SK-N-SH (cell line): ENCODE measurements at regions not wholly inside any gene's neighbourhood (a gene's known extent, or its start where the extent isn't known, plus 50 kb on each side); places are given as distances from the start of the nearest gene placed in this dataset.

ENCODE experiments used
- CTCF ChIA-PET: fragments of 300-600, 350-600 bp; formaldehyde crosslinking; extraction: SDS; loops from one replicate; lab custom pipeline; 2021; lab: Yijun Ruan, JAX
- POLR2A ChIA-PET: fragments of 350-600 bp; sonication (Branson Sonifier 250); formaldehyde crosslinking; extraction: SDS; loops from one replicate; lab custom pipeline; 2020; ENCODE audit warnings: antibody characterized with exemption, inconsistent platforms; lab: Yijun Ruan, JAX
- DNase-seq: peaks from one replicate; pipeline ENCODE4 v3.0.0; 2012
- H2AFZ ChIP-seq: fragments of 200-600 bp; sonication (generic); 2 replicates; pipeline ENCODE4 v1.8.1; 2016; ENCODE audit warnings: antibody characterized with exemption, mild to moderate bottlenecking, low read depth
- H3F3A ChIP-seq: fragments of 200-600 bp; sonication (generic); replicated peaks from 2 replicates; pipeline ENCODE3; 2016; ENCODE audit warnings: antibody characterized with exemption, mild to moderate bottlenecking; ENCODE audit not compliant: insufficient read depth
- H3K27ac ChIP-seq, 2 experiments: fragments of 200-500 bp in 1 of 2; fragments of 200-600 bp in 1 of 2; sonication (Bioruptor generic) in 1 of 2; sonication (generic), shearing (Covaris generic) in 1 of 2; 2 replicates each; pipeline versions ENCODE4 v1.5.1 to v1.6.1; 2014 to 2016; ENCODE audit warnings: low read depth in 2 of 2, inconsistent platforms in 1 of 2, low read length in 1 of 2, mild to moderate bottlenecking in 1 of 2, mixed read lengths in 1 of 2
- H3K27me3 ChIP-seq: fragments of 200-600 bp; sonication (generic), shearing (Covaris generic); 2 replicates; pipeline ENCODE4 v1.6.1; 2016; ENCODE audit warnings: mixed run types; ENCODE audit not compliant: insufficient read depth
- H3K36me3 ChIP-seq, 2 experiments: fragments of 200-500 bp in 1 of 2; fragments of 200-600 bp in 1 of 2; sonication (Bioruptor generic) in 1 of 2; sonication (generic) in 1 of 2; replicated peaks in 1 of 2; 2 replicates each; pipeline versions ENCODE3 to v1.5.1; 2014 to 2016; ENCODE audit warnings: low read length in 1 of 2, mild to moderate bottlenecking in 1 of 2; ENCODE audit not compliant: insufficient read depth in 2 of 2, control insufficient read depth in 1 of 2
- H3K4me1 ChIP-seq, 2 experiments: fragments of 200-500 bp in 1 of 2; fragments of 200-600 bp in 1 of 2; sonication (Bioruptor generic) in 1 of 2; sonication (generic), shearing (Covaris generic) in 1 of 2; 2 replicates each; pipeline versions ENCODE4 v1.5.1 to v1.6.1; 2014 to 2016; ENCODE audit warnings: low read depth in 1 of 2, low read length in 1 of 2, mixed run types in 1 of 2; ENCODE audit not compliant: insufficient read depth in 2 of 2, control insufficient read depth in 1 of 2
- H3K4me2 ChIP-seq: fragments of 200-600 bp; sonication (generic), shearing (Covaris generic); 2 replicates; pipeline ENCODE4 v1.6.1; 2017; ENCODE audit warnings: mixed run types
- H3K4me3 ChIP-seq, 2 experiments: fragments of 200-500 bp in 1 of 2; fragments of 200-600 bp in 1 of 2; sonication (Bioruptor generic) in 1 of 2; sonication (generic), shearing (Covaris generic) in 1 of 2; 2 replicates each; pipeline versions ENCODE4 v1.5.1 to v1.8.1; 2014 to 2016; ENCODE audit warnings: low read depth in 2 of 2, inconsistent platforms in 1 of 2, low read length in 1 of 2, mild to moderate bottlenecking in 1 of 2, mixed read lengths in 1 of 2, moderate library complexity in 1 of 2
- H3K79me2 ChIP-seq: fragments of 200-600 bp; sonication (generic); 2 replicates; pipeline ENCODE4 v1.8.1; 2017; ENCODE audit warnings: mild to moderate bottlenecking; ENCODE audit not compliant: insufficient read depth
- H3K9ac ChIP-seq: fragments of 200-600 bp; sonication (generic); 2 replicates; pipeline ENCODE4 v1.6.1; 2017; ENCODE audit warnings: mixed run types
- H3K9me2 ChIP-seq: fragments of 200-600 bp; sonication (generic); 2 replicates; pipeline ENCODE4 v1.6.1; 2017; ENCODE audit warnings: mixed run types
- H3K9me3 ChIP-seq: fragments of 200-600 bp; sonication (generic); 2 replicates; pipeline ENCODE4 v1.6.1; 2017; ENCODE audit warnings: mixed run types, mild to moderate bottlenecking, moderate library complexity
- H4K20me1 ChIP-seq: fragments of 200-600 bp; sonication (generic); 2 replicates; pipeline ENCODE4 v1.6.1; 2017; ENCODE audit warnings: mild to moderate bottlenecking, mixed run types; ENCODE audit not compliant: insufficient read depth
- CHD2 ChIP-seq: fragments of 150-350 bp; IDR thresholded peaks from 2 replicates; pipeline ENCODE4 v1.6.1; 2018; ENCODE audit warnings: low read length; ENCODE audit not compliant: partially characterized antibody
- CTCF ChIP-seq: fragments of 200-600 bp; sonication (generic); IDR thresholded peaks from 2 replicates; pipeline ENCODE4 v1.6.1; 2017; ENCODE audit warnings: antibody characterized with exemption, mild to moderate bottlenecking, moderate library complexity
- EZH2phosphoT487 ChIP-seq: fragments of 200-600 bp; sonication (generic); IDR thresholded peaks from 2 replicates; pipeline ENCODE4 v1.6.1; 2017; ENCODE audit warnings: low read depth, mixed run types, mild to moderate bottlenecking, antibody characterized with exemption, moderate library complexity, borderline replicate concordance
- FOSL2 ChIP-seq: IDR thresholded peaks from 2 replicates; pipeline ENCODE4 v1.4.0; 2012; ENCODE audit warnings: low read depth, mild to moderate bottlenecking, moderate library complexity, borderline replicate concordance
- GABPA ChIP-seq: IDR thresholded peaks from 2 replicates; pipeline ENCODE4 v1.4.0; 2012; ENCODE audit warnings: low read depth, mild to moderate bottlenecking
- GATA2 ChIP-seq: sonication (generic); formaldehyde crosslinking; IDR thresholded peaks from 2 replicates; pipeline ENCODE4 v1.5.0; 2020; ENCODE audit warnings: mild to moderate bottlenecking, missing genetic modification reagents
- IRF3 ChIP-seq: fragments of 150-350 bp; IDR thresholded peaks from 2 replicates; pipeline ENCODE4 v1.6.1; 2016; ENCODE audit warnings: mild to moderate bottlenecking, low read depth, low read length
- JUND ChIP-seq: IDR thresholded peaks from 2 replicates; pipeline ENCODE4 v1.4.0; 2012
- MEF2A ChIP-seq: IDR thresholded peaks from 2 replicates; pipeline ENCODE4 v1.4.0; 2012; ENCODE audit warnings: low read depth, borderline replicate concordance
- MXI1 ChIP-seq: IDR thresholded peaks from 2 replicates; pipeline ENCODE4 v1.6.1; 2012; ENCODE audit warnings: mild to moderate bottlenecking, low read depth, low read length, improper control_type of control experiment
- NRF1 ChIP-seq: IDR thresholded peaks from 2 replicates; pipeline ENCODE4 v1.6.1; 2012; ENCODE audit warnings: low read depth, mild to moderate bottlenecking, low read length
- POLR2AphosphoS5 ChIP-seq: IDR thresholded peaks from 2 replicates; pipeline ENCODE4 v1.6.1; 2012; ENCODE audit warnings: low read depth, low read length
- RCOR1 ChIP-seq: fragments of 150-350 bp; IDR thresholded peaks from 2 replicates; pipeline ENCODE4 v1.6.1; 2017; ENCODE audit warnings: antibody characterized with exemption, low read length
- SIN3A ChIP-seq: IDR thresholded peaks from 2 replicates; pipeline ENCODE4 v1.6.1; 2012; ENCODE audit warnings: low read depth, mild to moderate bottlenecking, low read length, moderate library complexity, borderline replicate concordance
- TCF12 ChIP-seq: IDR thresholded peaks from 2 replicates; pipeline ENCODE4 v1.4.0; 2012
- USF1 ChIP-seq: IDR thresholded peaks from 2 replicates; pipeline ENCODE4 v1.4.0; 2012; ENCODE audit warnings: low read depth, borderline replicate concordance
- WGBS: methylation state at CpG from one replicate; pipeline ENCODE4 v1.1.6; 2017; ENCODE audit warnings: low lambda C conversion rate; 5-methylcytosine and 5-hydroxymethylcytosine counted together

GRCh38 chr3:127106053-127106452 is 86.9 kb upstream of the PRR23E start:
- Histone ChIP-seq H3K79me2 (no peaks in the 10 kb centered on the region), H3K27ac (no peak overlapping the region), H3K36me3 (no peaks in the 10 kb centered on the region)
- WGBS, result 68% methylated on average over 6 of the region's 7 CpGs
- DNase-seq, result no peak
- no peak for TF ChIP-seq MXI1
- TF ChIP-seq TCF12, result no peak
- no peak for TF ChIP-seq EZH2phosphoT487
- TF ChIP-seq CTCF, result no peak
- TF ChIP-seq, all 33 proteins: peak for 0
- H3K9me3 ChIP-seq, result 0 out of 2 replicates have a peak, but pooled peaks cover 1% of the 10 kb centered on the region
- no peaks in the 10 kb centered on the region for H4K20me1 ChIP-seq
- CTCF ChIA-PET, result interaction anchor here (1.0 to 1.2 kb wide), 2 partner anchors 15 to 34 kb away, joined by 3 read pairs; no protein-coding TSS in a partner anchor
- no peak overlapping the region for H3K4me3 ChIP-seq
- no peak overlapping the region for H2AFZ ChIP-seq
- peaks cover 0 to 7% of the 10 kb centered on the region in 2 experiments; a peak in 1 of 4 replicates for H3K4me1 ChIP-seq
- H3K27me3 ChIP-seq, result no peaks in the 10 kb centered on the region; the same call in 1 of the 2 replicates
- POLR2A ChIA-PET, result interaction anchor here (1.1 kb wide), 1 partner anchor 17 kb away, joined by 4 read pairs; no protein-coding TSS in a partner anchor
- no peak overlapping the region for H3K4me2 ChIP-seq
- no peaks in the 10 kb centered on the region for H3K9me2 ChIP-seq
- no peak overlapping the region for H3K9ac ChIP-seq
- no peaks in the 10 kb centered on the region for H3F3A ChIP-seq

- no peak overlapping the region for H2AFZ ChIP-seq
- no peaks in the 10 kb centered on the region for H3F3A ChIP-seq
- H3K27me3 ChIP-seq, result no peaks in the 10 kb centered on the region; the same call in 1 of the 2 replicates
- no peak overlapping the region for H3K27ac ChIP-seq
- H3K4me1 ChIP-seq, result peaks cover 0 to 7% of the 10 kb centered on the region in 2 experiments; a peak in 1 of 4 replicates
- DNase-seq, result no peak
- 0 out of 2 replicates have a peak, but pooled peaks cover 3% of the 10 kb centered on the region for H3K9me3 ChIP-seq
- H3K4me2 ChIP-seq, result no peak overlapping the region
- H3K36me3 ChIP-seq, result no peaks in the 10 kb centered on the region
- no peak overlapping the region for H3K9ac ChIP-seq
- ChIA-PET POLR2A (no interaction called here), CTCF (interaction anchor here (1.0 to 1.2 kb wide), 2 partner anchors 15 to 34 kb away, joined by 3 read pairs; no protein-coding TSS in a partner anchor)
- no peaks in the 10 kb centered on the region for H3K79me2 ChIP-seq
- no peaks in the 10 kb centered on the region for H3K9me2 ChIP-seq
- no peak for TF ChIP-seq NRF1
- no peak for TF ChIP-seq GATA2 (CRISPR knock-in tag)
- no peak for TF ChIP-seq GABPA
- no peak for TF ChIP-seq POLR2AphosphoS5
- TF ChIP-seq MXI1, result no peak
- TF ChIP-seq JUND, result no peak
- TF ChIP-seq RCOR1, result no peak
- TF ChIP-seq FOSL2, result no peak
- TF ChIP-seq SIN3A, result no peak
- TF ChIP-seq CTCF, result no peak
- no peak for TF ChIP-seq CHD2
- no peak for TF ChIP-seq IRF3
- TF ChIP-seq MEF2A, result no peak
- TF ChIP-seq USF1, result no peak
- H3K4me3 ChIP-seq, result no peak overlapping the region
- H4K20me1 ChIP-seq, result no peaks in the 10 kb centered on the region
- 48% methylated on average over 6 of the region's 9 CpGs for WGBS
Measured at GRCh38 chr3:127106456-127106855, 86.5 kb upstream of the PRR23E start.
